Stimulated activated CD8-positive, alpha-beta memory T cell treated with anti-CD3 and anti-CD28 coated beads, Interleukin-12 subunit alpha, Interleukin-12 subunit beta, amount 100 ng/mL, for 24 hours (primary cell): ENCODE measurements at regions not wholly inside any gene's neighbourhood (a gene's known extent, or its start where the extent isn't known, plus 50 kb on each side); places are given as distances from the start of the nearest gene placed in this dataset.
"Not testable (repeated sequence)": the region's sequence is repeated elsewhere in the genome, so short reads cannot be mapped to it uniquely, and the experiment has no call there.

Source experiments
- DNase-seq: peaks from one replicate; pipeline ENCODE4 v3.0.0-alpha.2; 2020; ENCODE audit errors: extremely low read depth

GRCh38 chr10:6817770-6818169, 237.7 kb upstream of the PRKCQ start:
- DNase-seq: no peak

- no peak for DNase-seq
Measured at GRCh38 chr10:6815346-6815745, 235.3 kb upstream of the PRKCQ start.

GRCh38 chr10:6813856-6814255, 233.8 kb upstream of the PRKCQ start:
- DNase-seq: no peak

- DNase-seq: no peak
Measured at GRCh38 chr10:6813306-6813705, 233.2 kb upstream of the PRKCQ start.

- no peak for DNase-seq
Measured at GRCh38 chr10:6811153-6811552, 231.1 kb upstream of the PRKCQ start.

- DNase-seq: no peak
Measured at GRCh38 chr10:6803427-6803783, 223.3 kb upstream of the PRKCQ start.

GRCh38 chr10:6802759-6803426, 222.8 kb upstream of the PRKCQ start:
- DNase-seq: no peak

- no peak for DNase-seq
Measured at GRCh38 chr10:6796231-6796630, 216.2 kb upstream of the PRKCQ start.

GRCh38 chr10:6795541-6795940, 215.5 kb upstream of the PRKCQ start:
- no peak for DNase-seq

- DNase-seq: not testable (repeated sequence)
Measured at GRCh38 chr10:6794841-6795240, 214.8 kb upstream of the PRKCQ start.

GRCh38 chr10:6794441-6794840, 214.4 kb upstream of the PRKCQ start:
- DNase-seq: no peak

- no peak for DNase-seq
Measured at GRCh38 chr10:6788731-6789130, 208.7 kb upstream of the PRKCQ start.

GRCh38 chr10:6788231-6788630, 208.2 kb upstream of the PRKCQ start:
- DNase-seq: no peak

GRCh38 chr10:6787718-6788117, 207.6 kb upstream of the PRKCQ start:
- no peak for DNase-seq

- DNase-seq: no peak
Measured at GRCh38 chr10:6787091-6787490, 207.0 kb upstream of the PRKCQ start.

GRCh38 chr10:6786579-6787031, 206.5 kb upstream of the PRKCQ start:
- no peak for DNase-seq

GRCh38 chr10:6784429-6784828, 204.4 kb upstream of the PRKCQ start:
- DNase-seq: not testable (repeated sequence)

- DNase-seq: no peak
Measured at GRCh38 chr10:6783471-6783870, 203.4 kb upstream of the PRKCQ start.

GRCh38 chr10:6782378-6782777, 202.3 kb upstream of the PRKCQ start:
- DNase-seq: no peak

GRCh38 chr10:6781133-6781770, 201.2 kb upstream of the PRKCQ start:
- no peak for DNase-seq

- no peak for DNase-seq
Measured at GRCh38 chr10:6780008-6780677, 200.1 kb upstream of the PRKCQ start.

GRCh38 chr10:6778992-6779701, 199.1 kb upstream of the PRKCQ start:
- DNase-seq: no peak

GRCh38 chr10:6776170-6776569, 196.1 kb upstream of the PRKCQ start:
- DNase-seq: no peak
